Body of pancreas (tissue), 4 donors: ENCODE measurements at regions not wholly inside any gene's neighbourhood (a gene's known extent, or its start where the extent isn't known, plus 50 kb on each side); places are given as distances from the start of the nearest gene placed in this dataset.

ENCODE experiments used
- CTCF ChIP-seq, 7 experiments: fragments of 450-650 bp in 4 of 7; fragments of 200-600 bp in 3 of 7; sonication (generic) in 3 of 7; IDR thresholded peaks; one replicate each; pipeline ENCODE4 v1.5.1; 2016 to 2019; ENCODE audit warnings: antibody characterized with exemption in 7 of 7
- POLR2A ChIP-seq, 3 donors: fragments of 450-650 bp; IDR thresholded peaks; one replicate each; pipeline ENCODE4 v1.6.1; 2016; ENCODE audit warnings: antibody characterized with exemption in 3 of 3, mild to moderate bottlenecking in 2 of 3

- TF ChIP-seq CTCF (IDR thresholded peaks at IDR 0.05) (peak in 1 of 7 experiments; percentile 10), POLR2A (IDR thresholded peaks at IDR 0.05) (no peak)
Measured at GRCh38 chr21:15638856-15639549, 90.8 kb upstream of the USP25 start.
